Suppressor macrophage (primary cell): ENCODE measurements at regions not wholly inside any gene's neighbourhood (a gene's known extent, or its start where the extent isn't known, plus 50 kb on each side); places are given as distances from the start of the nearest gene placed in this dataset.

ENCODE experiments used
- DNase-seq, 4 experiments: peaks; one replicate each; pipeline ENCODE4 v3.0.0-alpha.2; 2020 to 2022

- DNase-seq = no peak
These were observed 825.2 kb downstream of the PCDH7 start for GRCh38 chr4:31545330-31545729.

- DNase-seq = no peak
These were observed 825.6 kb downstream of the PCDH7 start for GRCh38 chr4:31545755-31546154.

GRCh38 chr4:31548021-31548420, 827.9 kb downstream of the PCDH7 start:
- DNase-seq = no peak

GRCh38 chr4:31548823-31549222, 828.7 kb downstream of the PCDH7 start:
- DNase-seq = no peak

- DNase-seq = no peak
These were observed 829.1 kb downstream of the PCDH7 start for GRCh38 chr4:31549256-31549655.

GRCh38 chr4:31557437-31557836, 837.3 kb downstream of the PCDH7 start:
- no peak for DNase-seq

- no peak for DNase-seq
These were observed 853.4 kb downstream of the PCDH7 start for GRCh38 chr4:31573554-31573953.

GRCh38 chr4:31575504-31575903, 855.3 kb downstream of the PCDH7 start:
- DNase-seq = no peak

- no peak for DNase-seq
These were observed 860.7 kb downstream of the PCDH7 start for GRCh38 chr4:31580843-31581242.

GRCh38 chr4:31585503-31585902, 865.3 kb downstream of the PCDH7 start:
- DNase-seq = no peak

GRCh38 chr4:31592293-31592692, 872.1 kb downstream of the PCDH7 start:
- DNase-seq = no peak

- DNase-seq = no peak
These were observed 875.3 kb downstream of the PCDH7 start for GRCh38 chr4:31595496-31595895.

GRCh38 chr4:31598639-31599038, 878.5 kb downstream of the PCDH7 start:
- no peak for DNase-seq

- DNase-seq = no peak
These were observed 881.6 kb downstream of the PCDH7 start for GRCh38 chr4:31601793-31602192.

GRCh38 chr4:31613946-31614623, 893.9 kb downstream of the PCDH7 start:
- no peak for DNase-seq

- no peak for DNase-seq
These were observed 897.5 kb downstream of the PCDH7 start for GRCh38 chr4:31617667-31618066.

GRCh38 chr4:31620476-31620875, 900.3 kb downstream of the PCDH7 start:
- no peak for DNase-seq

GRCh38 chr4:31645236-31645635, 925.1 kb downstream of the PCDH7 start:
- no peak for DNase-seq

GRCh38 chr4:31647786-31648185, 927.6 kb downstream of the PCDH7 start:
- no peak for DNase-seq

GRCh38 chr4:31649878-31650277, 929.7 kb downstream of the PCDH7 start:
- no peak for DNase-seq

- no peak for DNase-seq
These were observed 931.4 kb downstream of the PCDH7 start for GRCh38 chr4:31651541-31651940.

GRCh38 chr4:31655328-31655727, 935.2 kb downstream of the PCDH7 start:
- no peak for DNase-seq

GRCh38 chr4:31657859-31658570, 937.8 kb downstream of the PCDH7 start:
- DNase-seq = no peak

- DNase-seq = no peak
These were observed 940.7 kb downstream of the PCDH7 start for GRCh38 chr4:31660916-31661315.

GRCh38 chr4:31662951-31663350, 942.8 kb downstream of the PCDH7 start:
- DNase-seq = no peak
